ENCODE measurements at regions not wholly inside any gene's neighbourhood (a gene's known extent, or its start where the extent isn't known, plus 50 kb on each side); places are given as distances from the start of the nearest gene placed in this dataset.

GRCh38 chr3:157775446-157775845 lies 272.2 kb upstream of the VEPH1 start:
- no peak for TF ChIP-seq POU2F2 (IDR thresholded peaks at IDR 0.05; ENCODE audit: low read depth, low read length)
- no peak for TF ChIP-seq PAX5 (IDR thresholded peaks at IDR 0.05; ENCODE audit: insufficient read depth, low read length, severe bottlenecking)
- TF ChIP-seq POLR2AphosphoS5 (IDR thresholded peaks at IDR 0.05; ENCODE audit: low read depth, low read length) = no peak
- TF ChIP-seq TAF1 (IDR thresholded peaks at IDR 0.05; ENCODE audit: low read depth, low read length) = no peak
- no peak for TF ChIP-seq POLR2A (IDR thresholded peaks at IDR 0.05; ENCODE audit: low read depth, low read length)
- no peak for TF ChIP-seq SPI1 (IDR thresholded peaks at IDR 0.05; ENCODE audit: low read depth, low read length)
- DNase-seq (ENCODE audit: insufficient read length, low spot score) (no peak), FAIRE-seq (no peak)

- TF ChIP-seq POLR2A (IDR thresholded peaks at IDR 0.05; ENCODE audit: low read depth, low read length) (no peak), POLR2AphosphoS5 (IDR thresholded peaks at IDR 0.05; ENCODE audit: low read depth, low read length) (no peak), POU2F2 (IDR thresholded peaks at IDR 0.05; ENCODE audit: low read depth, low read length) (no peak), PAX5 (IDR thresholded peaks at IDR 0.05; ENCODE audit: insufficient read depth, low read length, severe bottlenecking) (no peak), SPI1 (IDR thresholded peaks at IDR 0.05; ENCODE audit: low read depth, low read length) (no peak), TAF1 (IDR thresholded peaks at IDR 0.05; ENCODE audit: low read depth, low read length) (no peak)
- no peak for FAIRE-seq
- no peak for DNase-seq (ENCODE audit: insufficient read length, low spot score)
These were observed 266.2 kb upstream of the VEPH1 start for GRCh38 chr3:157769378-157769777.

DNA sequence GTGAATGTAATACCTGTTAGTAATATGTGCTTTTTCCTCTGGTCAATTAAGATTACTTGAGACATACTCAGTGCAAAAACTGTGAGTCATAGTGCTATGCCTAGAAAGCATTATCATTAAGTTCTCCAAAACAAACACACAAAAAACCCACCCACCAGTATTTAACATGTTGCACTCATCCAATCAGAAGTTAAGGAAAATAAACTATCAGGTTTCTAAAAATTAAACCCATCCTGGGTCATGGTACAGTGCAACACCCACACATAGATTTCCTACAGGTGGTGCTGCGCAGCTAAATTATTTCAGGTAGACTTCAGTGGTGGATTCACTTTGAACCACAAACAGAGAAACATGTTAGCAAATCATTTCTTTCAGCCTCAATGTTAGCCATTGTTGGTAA lies 264.4 kb upstream of the VEPH1 start:
- no peak for TF ChIP-seq SPI1 (IDR thresholded peaks at IDR 0.05; ENCODE audit: low read depth, low read length)
- no peak for TF ChIP-seq POU2F2 (IDR thresholded peaks at IDR 0.05; ENCODE audit: low read depth, low read length)
- TF ChIP-seq POLR2A (IDR thresholded peaks at IDR 0.05; ENCODE audit: low read depth, low read length) = no peak
- TF ChIP-seq PAX5 (IDR thresholded peaks at IDR 0.05; ENCODE audit: insufficient read depth, low read length, severe bottlenecking) = no peak
- TF ChIP-seq POLR2AphosphoS5 (IDR thresholded peaks at IDR 0.05; ENCODE audit: low read depth, low read length) = no peak
- TF ChIP-seq TAF1 (IDR thresholded peaks at IDR 0.05; ENCODE audit: low read depth, low read length) = no peak
- no peak for FAIRE-seq
- DNase-seq (ENCODE audit: insufficient read length, low spot score) = no peak

GRCh38 chr3:157763644-157764043 lies 260.4 kb upstream of the VEPH1 start:
- no peak for DNase-seq (ENCODE audit: insufficient read length, low spot score)
- no peak for FAIRE-seq
- TF ChIP-seq TAF1 (IDR thresholded peaks at IDR 0.05; ENCODE audit: low read depth, low read length) (no peak), POU2F2 (IDR thresholded peaks at IDR 0.05; ENCODE audit: low read depth, low read length) (no peak), POLR2AphosphoS5 (IDR thresholded peaks at IDR 0.05; ENCODE audit: low read depth, low read length) (no peak), SPI1 (IDR thresholded peaks at IDR 0.05; ENCODE audit: low read depth, low read length) (no peak), PAX5 (IDR thresholded peaks at IDR 0.05; ENCODE audit: insufficient read depth, low read length, severe bottlenecking) (no peak), POLR2A (IDR thresholded peaks at IDR 0.05; ENCODE audit: low read depth, low read length) (no peak)

DNA sequence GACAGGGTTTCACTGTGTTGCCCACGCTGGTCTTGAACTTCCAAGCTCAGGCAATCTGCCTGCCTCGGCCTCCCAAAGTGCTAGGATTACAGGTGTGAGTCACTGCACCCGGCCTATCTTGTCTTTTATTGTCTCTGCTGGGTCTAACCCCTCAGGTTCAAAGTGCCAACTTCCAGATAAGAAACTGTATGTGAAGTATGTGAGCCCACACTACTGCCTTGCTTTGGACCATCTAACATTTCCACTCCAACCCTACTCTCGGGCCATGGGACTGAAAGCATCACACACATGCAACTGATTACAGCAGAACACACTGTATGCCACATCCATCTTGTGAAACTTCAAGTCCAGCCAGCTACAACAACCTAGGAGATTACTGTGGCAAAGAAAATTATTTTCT lies 256.1 kb upstream of the VEPH1 start:
- FAIRE-seq = no peak
- no peak for DNase-seq (ENCODE audit: insufficient read length, low spot score)
- TF ChIP-seq SPI1 (IDR thresholded peaks at IDR 0.05; ENCODE audit: low read depth, low read length) (no peak), TAF1 (IDR thresholded peaks at IDR 0.05; ENCODE audit: low read depth, low read length) (no peak), POLR2AphosphoS5 (IDR thresholded peaks at IDR 0.05; ENCODE audit: low read depth, low read length) (no peak), POU2F2 (IDR thresholded peaks at IDR 0.05; ENCODE audit: low read depth, low read length) (no peak), PAX5 (IDR thresholded peaks at IDR 0.05; ENCODE audit: insufficient read depth, low read length, severe bottlenecking) (no peak), POLR2A (IDR thresholded peaks at IDR 0.05; ENCODE audit: low read depth, low read length) (no peak)

- no peak for TF ChIP-seq TAF1 (IDR thresholded peaks at IDR 0.05; ENCODE audit: low read depth, low read length)
- no peak for TF ChIP-seq POU2F2 (IDR thresholded peaks at IDR 0.05; ENCODE audit: low read depth, low read length)
- no peak for TF ChIP-seq SPI1 (IDR thresholded peaks at IDR 0.05; ENCODE audit: low read depth, low read length)
- TF ChIP-seq POLR2A (IDR thresholded peaks at IDR 0.05; ENCODE audit: low read depth, low read length) = no peak
- no peak for TF ChIP-seq POLR2AphosphoS5 (IDR thresholded peaks at IDR 0.05; ENCODE audit: low read depth, low read length)
- no peak for TF ChIP-seq PAX5 (IDR thresholded peaks at IDR 0.05; ENCODE audit: insufficient read depth, low read length, severe bottlenecking)
- DNase-seq (ENCODE audit: insufficient read length, low spot score) (no peak), FAIRE-seq (no peak)
These were observed 252.0 kb upstream of the VEPH1 start for GRCh38 chr3:157755233-157755632.

DNA sequence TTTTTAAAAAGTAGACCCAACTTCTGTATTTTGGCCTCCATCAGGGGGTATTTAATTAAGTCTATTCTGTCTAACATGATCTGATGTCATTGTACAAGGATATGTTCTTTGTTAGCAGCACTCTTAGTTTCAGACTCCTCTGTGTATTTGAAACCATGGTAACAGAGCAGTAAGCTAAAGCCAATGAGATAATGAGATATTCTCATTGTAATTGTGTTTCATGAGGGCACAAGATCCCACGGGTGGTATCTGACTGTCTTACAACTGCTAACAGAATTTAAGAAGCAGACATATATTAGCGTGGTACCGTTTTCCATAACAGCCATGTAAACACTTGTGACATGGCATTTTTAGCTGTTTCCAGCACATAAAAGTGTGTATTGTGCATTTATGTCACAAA lies 251.2 kb upstream of the VEPH1 start:
- FAIRE-seq = no peak
- DNase-seq (ENCODE audit: insufficient read length, low spot score) = no peak
- TF ChIP-seq PAX5 (IDR thresholded peaks at IDR 0.05; ENCODE audit: insufficient read depth, low read length, severe bottlenecking) = no peak
- no peak for TF ChIP-seq SPI1 (IDR thresholded peaks at IDR 0.05; ENCODE audit: low read depth, low read length)
- no peak for TF ChIP-seq POLR2AphosphoS5 (IDR thresholded peaks at IDR 0.05; ENCODE audit: low read depth, low read length)
- TF ChIP-seq POU2F2 (IDR thresholded peaks at IDR 0.05; ENCODE audit: low read depth, low read length) = no peak
- TF ChIP-seq POLR2A (IDR thresholded peaks at IDR 0.05; ENCODE audit: low read depth, low read length) = no peak
- no peak for TF ChIP-seq TAF1 (IDR thresholded peaks at IDR 0.05; ENCODE audit: low read depth, low read length)

DNA sequence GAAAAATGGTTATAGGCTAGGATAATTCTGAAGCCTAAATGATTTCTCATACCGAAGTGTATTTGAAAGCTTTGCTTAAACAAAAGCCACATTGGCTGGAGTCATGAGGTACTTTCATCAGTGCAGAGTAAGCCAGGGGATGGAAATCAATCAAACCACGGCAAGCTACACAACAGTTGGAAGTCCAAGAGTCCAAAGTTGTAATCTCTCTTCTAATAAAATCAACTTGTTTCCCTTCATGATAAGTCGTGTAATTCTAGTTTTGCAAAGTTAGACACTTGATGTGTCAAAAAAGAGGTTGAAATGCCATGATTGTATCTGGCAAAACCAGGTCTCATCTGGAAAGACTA lies 250.5 kb upstream of the VEPH1 start:
- no peak for DNase-seq (ENCODE audit: insufficient read length, low spot score)
- FAIRE-seq = no peak
- TF ChIP-seq POU2F2 (IDR thresholded peaks at IDR 0.05; ENCODE audit: low read depth, low read length) (no peak), SPI1 (IDR thresholded peaks at IDR 0.05; ENCODE audit: low read depth, low read length) (no peak), POLR2A (IDR thresholded peaks at IDR 0.05; ENCODE audit: low read depth, low read length) (no peak), TAF1 (IDR thresholded peaks at IDR 0.05; ENCODE audit: low read depth, low read length) (no peak), PAX5 (IDR thresholded peaks at IDR 0.05; ENCODE audit: insufficient read depth, low read length, severe bottlenecking) (no peak), POLR2AphosphoS5 (IDR thresholded peaks at IDR 0.05; ENCODE audit: low read depth, low read length) (no peak)

DNA sequence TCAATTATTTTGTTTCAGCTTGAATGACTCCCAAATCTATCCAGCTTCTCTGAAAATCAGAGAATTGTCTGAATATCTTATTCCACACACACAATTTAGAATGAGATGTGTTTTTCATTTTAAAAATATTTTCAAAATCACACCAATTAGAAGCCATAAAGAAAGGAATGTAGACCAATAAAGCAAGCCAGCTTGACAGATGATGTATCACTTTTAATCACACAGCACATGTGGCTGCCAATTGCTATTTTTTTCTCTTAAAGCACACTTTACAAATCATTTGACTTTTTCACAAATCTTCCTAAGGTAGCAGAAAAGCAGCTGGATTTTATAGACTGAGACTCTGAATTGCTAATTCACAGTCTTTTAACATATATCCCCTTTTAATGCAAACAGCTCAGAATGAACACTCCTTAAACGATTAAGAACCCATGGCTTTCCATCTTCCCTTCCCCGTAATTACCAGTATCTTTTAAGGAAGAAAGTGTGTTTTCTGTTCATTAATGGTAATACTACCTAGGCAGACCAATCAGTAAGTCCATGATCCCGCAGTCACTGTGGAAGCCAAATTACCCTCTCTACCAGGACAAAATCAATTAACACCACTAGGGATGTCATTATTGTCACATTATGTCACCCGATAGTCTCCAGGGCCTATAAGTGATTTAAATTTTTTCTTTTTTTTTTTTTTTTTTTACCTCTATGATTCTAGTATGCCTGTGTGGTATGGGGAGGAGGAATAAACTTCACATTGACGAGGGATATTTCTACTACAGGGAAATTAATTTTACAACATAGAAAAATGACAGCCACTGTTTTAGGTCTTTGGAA lies 250.0 kb upstream of the VEPH1 start:
- no peak for DNase-seq (ENCODE audit: insufficient read length, low spot score)
- no peak for FAIRE-seq
- TF ChIP-seq TAF1 (IDR thresholded peaks at IDR 0.05; ENCODE audit: low read depth, low read length) (no peak), PAX5 (IDR thresholded peaks at IDR 0.05; ENCODE audit: insufficient read depth, low read length, severe bottlenecking) (no peak), POLR2AphosphoS5 (IDR thresholded peaks at IDR 0.05; ENCODE audit: low read depth, low read length) (no peak), SPI1 (IDR thresholded peaks at IDR 0.05; ENCODE audit: low read depth, low read length) (no peak), POU2F2 (IDR thresholded peaks at IDR 0.05; ENCODE audit: low read depth, low read length) (no peak), POLR2A (IDR thresholded peaks at IDR 0.05; ENCODE audit: low read depth, low read length) (no peak)

Measured in GM12891 (cell line).